B cell (primary cell): ENCODE measurements at regions not wholly inside any gene's neighbourhood (a gene's known extent, or its start where the extent isn't known, plus 50 kb on each side); places are given as distances from the start of the nearest gene placed in this dataset.

Experiments
- ATAC-seq: fragments of 200-7000 bp; cut with Tn5 transposase; one replicate; pipeline ENCODE4 v1.10.0; 2021; ENCODE audit warnings: low read depth, mild to moderate bottlenecking, moderate number of reproducible peaks, moderate library complexity
- CTCF ChIA-PET: fragments of 350-600 bp; sonication (Branson Sonifier 250); formaldehyde crosslinking; loops from one replicate; lab custom pipeline; 2021; ENCODE audit warnings: antibody characterized with exemption, inconsistent platforms; lab: Charles Lee
- POLR2A ChIA-PET: fragments of 350-600 bp; sonication (Branson Sonifier 250); formaldehyde crosslinking; loops from one replicate; lab custom pipeline; 2021; ENCODE audit warnings: antibody characterized with exemption; lab: Charles Lee
- DNase-seq: peaks from one replicate; pipeline ENCODE4 v3.0.0; 2013
- H2AFZ ChIP-seq: 2 replicates; pipeline ENCODE4 v1.6.1; 2012; ENCODE audit warnings: mild to moderate bottlenecking, low read depth, low read length; ENCODE audit not compliant: insufficient read depth, poor library complexity, severe bottlenecking
- H3K27ac ChIP-seq, 2 donors: 1 replicate in 1 of 2; 2 replicates in 1 of 2; pipeline ENCODE4 v1.5.1; 2012 to 2013; ENCODE audit warnings: low read length in 2 of 2, mild to moderate bottlenecking in 2 of 2, moderate library complexity in 1 of 2
- H3K27me3 ChIP-seq, 4 experiments: fragments of 200-600 bp in 1 of 4; sonication (generic) in 1 of 4; replicated peaks in 1 of 4; 1 replicate in 2 of 4; 2 replicates in 2 of 4; pipeline versions ENCODE4 v1.6.1 to v1.7.0; 2013 to 2016; ENCODE audit warnings: low read length in 3 of 4, mild to moderate bottlenecking in 2 of 4, mixed read lengths in 1 of 4, moderate library complexity in 1 of 4; ENCODE audit not compliant: insufficient read depth in 4 of 4, control insufficient read depth in 3 of 4; ENCODE audit errors: control extremely low read depth in 1 of 4
- H3K36me3 ChIP-seq, 2 experiments: replicated peaks in 1 of 2; 1 replicate in 1 of 2; 2 replicates in 1 of 2; pipeline versions ENCODE4 v1.6.1 to v1.7.1; 2013; ENCODE audit warnings: low read length in 1 of 2; ENCODE audit not compliant: insufficient read depth in 2 of 2, control insufficient read depth in 1 of 2; ENCODE audit errors: control extremely low read depth in 1 of 2, extremely low read depth in 1 of 2
- H3K4me1 ChIP-seq, 2 donors: fragments of 200-600 bp in 1 of 2; sonication (generic) in 1 of 2; 1 replicate in 1 of 2; 2 replicates in 1 of 2; pipeline versions ENCODE4 v1.5.1 to v1.6.1; 2013 to 2017; ENCODE audit warnings: low read length in 2 of 2; ENCODE audit not compliant: control insufficient read depth in 2 of 2, insufficient read depth in 2 of 2
- H3K4me2 ChIP-seq: replicated peaks from 2 replicates; pipeline ENCODE3; 2012; ENCODE audit warnings: mild to moderate bottlenecking, low read depth, low read length; ENCODE audit not compliant: poor library complexity, severe bottlenecking
- H3K4me3 ChIP-seq, 5 experiments: fragments of 200-600 bp in 1 of 5; sonication (generic) in 1 of 5; 1 replicate in 3 of 5; 2 replicates in 2 of 5; pipeline versions ENCODE4 v1.5.1 to v1.7.0; 2011 to 2016; ENCODE audit warnings: low read length in 4 of 5, mild to moderate bottlenecking in 4 of 5, low read depth in 2 of 5, control low read depth in 1 of 5, moderate library complexity in 1 of 5; ENCODE audit not compliant: insufficient read depth in 1 of 5; ENCODE audit errors: control extremely low read depth in 1 of 5, extremely low read depth in 1 of 5
- H3K79me2 ChIP-seq: fragments of 200-600 bp; sonication (generic); one replicate; pipeline ENCODE4 v1.6.0; 2016; ENCODE audit warnings: low read length; ENCODE audit not compliant: control insufficient read depth, insufficient read depth
- H3K9ac ChIP-seq: fragments of 200-600 bp; sonication (generic); 2 replicates; pipeline ENCODE4 v1.6.1; 2017; ENCODE audit warnings: mild to moderate bottlenecking, low read length, moderate library complexity
- H3K9me3 ChIP-seq, 3 donors: one replicate each; pipeline versions ENCODE4 v1.6.1 to v1.7.1; 2013; ENCODE audit warnings: low read length in 2 of 3; ENCODE audit not compliant: control insufficient read depth in 2 of 3, insufficient read depth in 1 of 3; ENCODE audit errors: control extremely low read depth in 1 of 3
- H4K20me1 ChIP-seq: 2 replicates; pipeline ENCODE4 v1.6.0; 2012; ENCODE audit warnings: mild to moderate bottlenecking, low read length; ENCODE audit not compliant: insufficient read depth, control insufficient read depth, poor library complexity, severe bottlenecking
- H3K27ac Mint-ChIP-seq: one replicate; pipeline ENCODE4 v1.8.0; 2021; ENCODE audit warnings: mixed read lengths
- H3K27me3 Mint-ChIP-seq: one replicate; pipeline ENCODE4 v1.8.0; 2021; ENCODE audit warnings: mixed read lengths
- H3K4me1 Mint-ChIP-seq: one replicate; pipeline ENCODE4 v1.8.0; 2021; ENCODE audit warnings: mixed read lengths
- H3K4me3 Mint-ChIP-seq: one replicate; pipeline ENCODE4 v1.8.0; 2021; ENCODE audit warnings: mixed read lengths
- H3K9me3 Mint-ChIP-seq: one replicate; pipeline ENCODE4 v1.8.0; 2022; ENCODE audit warnings: mixed read lengths; ENCODE audit not compliant: insufficient read depth
- EZH2 ChIP-seq: IDR thresholded peaks from 2 replicates; pipeline ENCODE4 v1.6.1; 2012; ENCODE audit warnings: borderline replicate concordance, low read depth, mild to moderate bottlenecking, moderate library complexity, low read length; ENCODE audit not compliant: insufficient read depth, poor library complexity, severe bottlenecking
- WGBS: methylation state at CpG from one replicate; pipeline ENCODE4 v1.1.5; 2013; ENCODE audit warnings: missing lambda C conversion rate; ENCODE audit not compliant: insufficient coverage; 5-methylcytosine and 5-hydroxymethylcytosine counted together
- intact Hi-C: fragments of 100-400 bp; cut with micrococcal nuclease; formaldehyde crosslinking; loops from one replicate; pipeline ENCODE4 v1.10.0; 2022
- TF ChIP-seq, protein P1 (sequence below): fragments of 200-600 bp; IDR thresholded peaks from one replicate; pipeline ENCODE4 v1.8.0; 2022; ENCODE audit warnings: antibody characterized with exemption, mild to moderate bottlenecking

DNA sequence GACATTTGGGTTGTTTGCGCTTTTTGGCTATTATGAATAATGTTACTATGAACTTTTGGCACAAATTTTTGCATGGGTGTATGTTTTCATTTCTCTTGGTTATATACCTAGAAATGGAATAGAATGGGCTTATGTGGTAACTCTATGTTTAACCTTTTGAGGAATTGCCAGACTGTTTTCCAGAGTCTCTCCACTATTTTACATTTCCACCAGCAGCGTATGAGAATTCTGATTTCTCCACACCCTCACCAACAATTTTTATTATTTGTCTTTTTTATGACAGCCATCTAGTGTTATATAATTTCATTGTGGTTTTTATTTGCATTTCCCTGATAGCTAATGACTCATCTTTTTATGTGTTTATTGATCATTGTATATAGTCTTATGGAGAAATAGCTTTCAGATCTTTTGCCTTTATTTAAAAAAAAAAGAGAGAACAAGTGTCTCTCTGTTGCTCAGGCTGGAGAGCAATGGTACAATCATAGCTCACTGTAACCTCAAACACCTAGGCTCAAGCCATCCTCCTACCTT is 247.2 kb downstream of the OPA1 start:
- Mint-ChIP-seq H3K27ac (no peak overlapping the region), H3K4me3 (no peak overlapping the region), H3K9me3 (no peaks in the 10 kb centered on the region), H3K27me3 (no peaks in the 10 kb centered on the region), H3K4me1 (peaks cover 34% of the 10 kb centered on the region)
- ChIA-PET CTCF (interaction anchor here (0.7 kb wide), 1 partner anchor 291 kb away, joined by 6 read pairs; no protein-coding TSS in a partner anchor), POLR2A (no interaction called here)
- H3K79me2 ChIP-seq = no peaks in the 10 kb centered on the region
- TF ChIP-seq EZH2 = no peak
- TF ChIP-seq, protein P1, sequence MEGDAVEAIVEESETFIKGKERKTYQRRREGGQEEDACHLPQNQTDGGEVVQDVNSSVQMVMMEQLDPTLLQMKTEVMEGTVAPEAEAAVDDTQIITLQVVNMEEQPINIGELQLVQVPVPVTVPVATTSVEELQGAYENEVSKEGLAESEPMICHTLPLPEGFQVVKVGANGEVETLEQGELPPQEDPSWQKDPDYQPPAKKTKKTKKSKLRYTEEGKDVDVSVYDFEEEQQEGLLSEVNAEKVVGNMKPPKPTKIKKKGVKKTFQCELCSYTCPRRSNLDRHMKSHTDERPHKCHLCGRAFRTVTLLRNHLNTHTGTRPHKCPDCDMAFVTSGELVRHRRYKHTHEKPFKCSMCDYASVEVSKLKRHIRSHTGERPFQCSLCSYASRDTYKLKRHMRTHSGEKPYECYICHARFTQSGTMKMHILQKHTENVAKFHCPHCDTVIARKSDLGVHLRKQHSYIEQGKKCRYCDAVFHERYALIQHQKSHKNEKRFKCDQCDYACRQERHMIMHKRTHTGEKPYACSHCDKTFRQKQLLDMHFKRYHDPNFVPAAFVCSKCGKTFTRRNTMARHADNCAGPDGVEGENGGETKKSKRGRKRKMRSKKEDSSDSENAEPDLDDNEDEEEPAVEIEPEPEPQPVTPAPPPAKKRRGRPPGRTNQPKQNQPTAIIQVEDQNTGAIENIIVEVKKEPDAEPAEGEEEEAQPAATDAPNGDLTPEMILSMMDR = no peak
- peaks cover 0 to 4% (median 0%) of the 10 kb centered on the region in 3 donors for H3K9me3 ChIP-seq
- no CpG with 5 or more reads among the region's 2 CpGs for WGBS
- no peak for ATAC-seq
- peaks cover 0 to 3% (median 0%) of the 10 kb centered on the region in 4 experiments for H3K27me3 ChIP-seq
- H2AFZ ChIP-seq = no peak overlapping the region
- H3K4me2 ChIP-seq = no peak overlapping the region
- no peak overlapping the region for H3K27ac ChIP-seq
- no peak for DNase-seq
- peaks cover 19 to 26% of the 10 kb centered on the region in 2 donors for H3K4me1 ChIP-seq
- intact Hi-C loops = no loop called here
- no peaks in the 10 kb centered on the region for H4K20me1 ChIP-seq
- no peak overlapping the region for H3K4me3 ChIP-seq
- no peaks in the 10 kb centered on the region for H3K36me3 ChIP-seq
- H3K9ac ChIP-seq = no peak overlapping the region

DNA sequence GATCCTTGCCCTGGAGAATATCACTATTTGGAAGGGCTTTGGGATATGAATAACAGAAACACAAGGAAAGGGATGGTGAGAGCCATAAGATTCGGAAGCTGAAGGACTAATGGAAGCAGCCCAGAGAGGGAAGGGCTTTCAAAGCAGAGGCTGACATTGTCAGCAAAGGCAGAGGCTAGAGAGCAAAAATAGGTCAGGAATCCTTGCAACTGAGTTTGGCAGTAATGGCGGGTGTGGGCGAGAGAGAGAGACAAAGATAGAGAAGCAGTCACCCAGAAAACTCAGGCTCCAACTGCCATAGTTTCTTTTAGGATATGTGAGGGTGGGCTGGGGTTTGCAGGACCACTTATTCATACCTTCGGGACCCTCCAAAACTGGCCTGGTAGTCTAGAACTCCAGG is 248.6 kb downstream of the OPA1 start:
- Histone ChIP-seq H3K9ac (no peak overlapping the region), H3K4me3 (peak overlapping the region in 1 of 5 experiments; percentile 2), H3K36me3 (no peaks in the 10 kb centered on the region), H4K20me1 (no peaks in the 10 kb centered on the region), H3K79me2 (no peaks in the 10 kb centered on the region), H3K4me1 (peaks cover 19 to 26% of the 10 kb centered on the region in 2 donors), H3K27ac (no peak overlapping the region), H3K4me2 (peak overlapping the region; percentile 72), H3K27me3 (peaks cover 0 to 13% (median 0%) of the 10 kb centered on the region in 4 experiments), H2AFZ (peak overlapping the region; percentile 74), H3K9me3 (peaks cover 0 to 4% (median 0%) of the 10 kb centered on the region in 3 donors)
- WGBS = 95% methylated on average over 2 of the region's 4 CpGs
- ChIA-PET POLR2A (interaction anchor here (0.7 to 1.6 kb wide), 2 partner anchors 10 to 263 kb away, joined by 5 to 6 read pairs; no protein-coding TSS in a partner anchor), CTCF (interaction anchor here (0.9 to 1.4 kb wide), 2 partner anchors 30 to 474 kb away, joined by 3 to 5 read pairs; no protein-coding TSS in a partner anchor)
- intact Hi-C loops = no loop called here
- TF ChIP-seq, protein P1 = no peak
- no peak for TF ChIP-seq EZH2
- ATAC-seq (no peak), DNase-seq (no peak)
- peak overlapping the region; percentile 91 for H3K27ac Mint-ChIP-seq
- H3K27me3 Mint-ChIP-seq = peaks cover under 1% of the 10 kb centered on the region
- H3K9me3 Mint-ChIP-seq = no peaks in the 10 kb centered on the region
- peak overlapping the region; percentile 84 for H3K4me3 Mint-ChIP-seq
- H3K4me1 Mint-ChIP-seq = peaks cover 39% of the 10 kb centered on the region
